ENCODE measurements at regions not wholly inside any gene's neighbourhood (a gene's known extent, or its start where the extent isn't known, plus 50 kb on each side); places are given as distances from the start of the nearest gene placed in this dataset.
"Not testable (repeated sequence)": the region's sequence is repeated elsewhere in the genome, so short reads cannot be mapped to it uniquely, and the experiment has no call there.

GRCh38 chr20:7155794-7156193 lies 388.3 kb downstream of the BMP2 start:
- DNase-seq (ENCODE audit: insufficient read length, low spot score) (no peak), FAIRE-seq (no peak)
- no peak for TF ChIP-seq POLR2A (IDR thresholded peaks at IDR 0.05; ENCODE audit: low read depth, low read length)

GRCh38 chr20:7159903-7160302 lies 392.4 kb downstream of the BMP2 start:
- TF ChIP-seq POLR2A (IDR thresholded peaks at IDR 0.05; ENCODE audit: low read depth, low read length), result no peak
- no peak for DNase-seq (ENCODE audit: insufficient read length, low spot score)
- no peak for FAIRE-seq

GRCh38 chr20:7161690-7162089 lies 394.2 kb downstream of the BMP2 start:
- DNase-seq (ENCODE audit: insufficient read length, low spot score) (no peak), FAIRE-seq (no peak)
- TF ChIP-seq POLR2A (IDR thresholded peaks at IDR 0.05; ENCODE audit: low read depth, low read length), result no peak

GRCh38 chr20:7171911-7172310 lies 404.4 kb downstream of the BMP2 start:
- DNase-seq (ENCODE audit: insufficient read length, low spot score) (no peak), FAIRE-seq (no peak)
- no peak for TF ChIP-seq POLR2A (IDR thresholded peaks at IDR 0.05; ENCODE audit: low read depth, low read length)

GRCh38 chr20:7174554-7174953 lies 407.1 kb downstream of the BMP2 start:
- no peak for FAIRE-seq
- no peak for TF ChIP-seq POLR2A (IDR thresholded peaks at IDR 0.05; ENCODE audit: low read depth, low read length)
- DNase-seq (ENCODE audit: insufficient read length, low spot score), result no peak

- not testable (repeated sequence) for FAIRE-seq
These were observed 408.3 kb downstream of the BMP2 start for GRCh38 chr20:7175827-7176226.

GRCh38 chr20:7178004-7178403 lies 410.5 kb downstream of the BMP2 start:
- DNase-seq (ENCODE audit: insufficient read length, low spot score), result no peak
- FAIRE-seq, result no peak
- TF ChIP-seq POLR2A (IDR thresholded peaks at IDR 0.05; ENCODE audit: low read depth, low read length), result no peak

More at GRCh38 chr20:7175827-7176226, 408.3 kb downstream of the BMP2 start:
- not testable (repeated sequence) for DNase-seq (ENCODE audit: insufficient read length, low spot score)

GRCh38 chr20:7180256-7181045 lies 413.0 kb downstream of the BMP2 start:
- no peak for TF ChIP-seq POLR2A (IDR thresholded peaks at IDR 0.05; ENCODE audit: low read depth, low read length)
- DNase-seq (ENCODE audit: insufficient read length, low spot score) (no peak), FAIRE-seq (no peak)

- DNase-seq (ENCODE audit: insufficient read length, low spot score) (no peak), FAIRE-seq (no peak)
- TF ChIP-seq POLR2A (IDR thresholded peaks at IDR 0.05; ENCODE audit: low read depth, low read length), result no peak
These were observed 421.7 kb downstream of the BMP2 start for GRCh38 chr20:7189231-7189630.

- FAIRE-seq (no peak), DNase-seq (ENCODE audit: insufficient read length, low spot score) (no peak)
- no peak for TF ChIP-seq POLR2A (IDR thresholded peaks at IDR 0.05; ENCODE audit: low read depth, low read length)
These were observed 426.2 kb downstream of the BMP2 start for GRCh38 chr20:7193681-7194080.

- TF ChIP-seq POLR2A (IDR thresholded peaks at IDR 0.05; ENCODE audit: low read depth, low read length), result no peak
- FAIRE-seq (no peak), DNase-seq (ENCODE audit: insufficient read length, low spot score) (no peak)
These were observed 428.2 kb downstream of the BMP2 start for GRCh38 chr20:7195704-7196103.

GRCh38 chr20:7196481-7196880 lies 429.0 kb downstream of the BMP2 start:
- FAIRE-seq (no peak), DNase-seq (ENCODE audit: insufficient read length, low spot score) (no peak)
- TF ChIP-seq POLR2A (IDR thresholded peaks at IDR 0.05; ENCODE audit: low read depth, low read length), result no peak

- DNase-seq (ENCODE audit: insufficient read length, low spot score) (no peak), FAIRE-seq (no peak)
- no peak for TF ChIP-seq POLR2A (IDR thresholded peaks at IDR 0.05; ENCODE audit: low read depth, low read length)
These were observed 432.4 kb downstream of the BMP2 start for GRCh38 chr20:7199861-7200260.

GRCh38 chr20:7207186-7207798 lies 439.8 kb downstream of the BMP2 start:
- TF ChIP-seq POLR2A (IDR thresholded peaks at IDR 0.05; ENCODE audit: low read depth, low read length), result no peak
- FAIRE-seq (no peak), DNase-seq (ENCODE audit: insufficient read length, low spot score) (no peak)

- FAIRE-seq (no peak), DNase-seq (ENCODE audit: insufficient read length, low spot score) (no peak)
- TF ChIP-seq POLR2A (IDR thresholded peaks at IDR 0.05; ENCODE audit: low read depth, low read length), result no peak
These were observed 443.4 kb downstream of the BMP2 start for GRCh38 chr20:7210910-7211309.
